GM12878 (cell line): ENCODE measurements at regions not wholly inside any gene's neighbourhood (a gene's known extent, or its start where the extent isn't known, plus 50 kb on each side); places are given as distances from the start of the nearest gene placed in this dataset.

Experiments used
- ATF2 ChIP-seq: IDR thresholded peaks from 2 replicates; pipeline ENCODE4 v1.6.1; 2012; ENCODE audit warnings: low read length, inconsistent platforms
- BACH1 ChIP-seq: fragments of 450-650 bp; IDR thresholded peaks from 2 replicates; pipeline ENCODE4 v1.6.1; 2017; ENCODE audit warnings: mild to moderate bottlenecking, borderline replicate concordance
- CEBPB ChIP-seq, 2 experiments: fragments of 150-350 bp in 1 of 2; IDR thresholded peaks; 2 replicates each; pipeline ENCODE4 v1.6.1; 2012 to 2014; ENCODE audit warnings: low read depth in 2 of 2, low read length in 2 of 2, borderline replicate concordance in 1 of 2, inconsistent platforms in 1 of 2
- CEBPZ ChIP-seq: fragments of 150-350 bp; IDR thresholded peaks from 2 replicates; pipeline ENCODE4 v1.6.1; 2016; ENCODE audit warnings: low read depth, low read length
- CREM ChIP-seq: IDR thresholded peaks from 2 replicates; pipeline ENCODE4 v1.6.1; 2014; ENCODE audit warnings: antibody characterized with exemption, low read depth
- E4F1 ChIP-seq: fragments of 450-650 bp; IDR thresholded peaks from 2 replicates; pipeline ENCODE4 v1.6.1; 2018; ENCODE audit warnings: borderline replicate concordance, mild to moderate bottlenecking; ENCODE audit not compliant: partially characterized antibody
- HCFC1 ChIP-seq: fragments of 150-350 bp; IDR thresholded peaks from 2 replicates; pipeline ENCODE4 v1.6.1; 2014; ENCODE audit warnings: low read length
- MLLT1 ChIP-seq: fragments of 450-650 bp; IDR thresholded peaks from 2 replicates; pipeline ENCODE4 v1.6.1; 2016; ENCODE audit warnings: mild to moderate bottlenecking
- MYC ChIP-seq: IDR thresholded peaks from 2 replicates; pipeline ENCODE4 v1.6.1; 2011; ENCODE audit warnings: mild to moderate bottlenecking, low read length, moderate library complexity, inconsistent platforms; ENCODE audit not compliant: insufficient read depth, insufficient replicate concordance, insufficient read length, severe bottlenecking
- PAX8 ChIP-seq: fragments of 450-650 bp; IDR thresholded peaks from 2 replicates; pipeline ENCODE4 v1.6.1; 2017; ENCODE audit warnings: mild to moderate bottlenecking, moderate library complexity
- RAD21 ChIP-seq: IDR thresholded peaks from 2 replicates; pipeline ENCODE4 v1.6.1; 2011; ENCODE audit warnings: mild to moderate bottlenecking, low read depth, low read length, moderate library complexity; ENCODE audit not compliant: insufficient read depth
- SIN3A ChIP-seq: IDR thresholded peaks from 2 replicates; pipeline ENCODE4 v1.6.1; 2012; ENCODE audit warnings: low read depth, low read length, improper control_type of control experiment
- SMARCA5 ChIP-seq: fragments of 450-650 bp; IDR thresholded peaks from 2 replicates; pipeline ENCODE4 v1.6.1; 2017; ENCODE audit warnings: mild to moderate bottlenecking
- SUPT20H ChIP-seq: IDR thresholded peaks from 2 replicates; pipeline ENCODE4 v1.6.1; 2011; ENCODE audit warnings: low read depth, mild to moderate bottlenecking, low read length, moderate library complexity, borderline replicate concordance; ENCODE audit not compliant: control insufficient read depth
- SUZ12 ChIP-seq: fragments of 200-600 bp; sonication (generic); IDR thresholded peaks from one replicate; pipeline ENCODE4 v1.6.1; 2018; ENCODE audit warnings: antibody characterized with exemption, mild to moderate bottlenecking; ENCODE audit not compliant: unreplicated experiment
- TBL1XR1 ChIP-seq: IDR thresholded peaks from 2 replicates; pipeline ENCODE4 v1.6.1; 2012; ENCODE audit warnings: low read depth, low read length, improper control_type of control experiment
- USF2 ChIP-seq: IDR thresholded peaks from 2 replicates; pipeline ENCODE4 v1.6.1; 2011; ENCODE audit warnings: low read depth, low read length, improper control_type of control experiment, borderline replicate concordance
- YY1 ChIP-seq: IDR thresholded peaks from 2 replicates; pipeline ENCODE4 v1.6.1; 2011; ENCODE audit warnings: low read depth, mild to moderate bottlenecking, low read length
- ZNF207 ChIP-seq: fragments of 450-650 bp; IDR thresholded peaks from 2 replicates; pipeline ENCODE4 v1.6.1; 2014; ENCODE audit warnings: antibody characterized with exemption, mild to moderate bottlenecking, borderline replicate concordance
- ZNF217 ChIP-seq: fragments of 450-650 bp; IDR thresholded peaks from 2 replicates; pipeline ENCODE4 v1.6.1; 2017; ENCODE audit warnings: antibody characterized with exemption, mild to moderate bottlenecking
- ZNF622 ChIP-seq: fragments of 450-650 bp; IDR thresholded peaks from 2 replicates; pipeline ENCODE4 v1.6.1; 2017; ENCODE audit warnings: mild to moderate bottlenecking, inconsistent platforms

GRCh38 chr2:101623031-101623521 is 74.4 kb upstream of the MAP4K4 start (continued):
- no peak; the same call in none of the 2 replicates for TF ChIP-seq MLLT1
- TF ChIP-seq RAD21: no peak
- TF ChIP-seq HCFC1: no peak
- no peak for TF ChIP-seq SUPT20H
- TF ChIP-seq SIN3A: no peak
- TF ChIP-seq ZNF622: no peak
- no peak for TF ChIP-seq BACH1
- peak; percentile 60; the same call in 1 of the 2 replicates for TF ChIP-seq ZNF217
- no peak for TF ChIP-seq YY1
- no peak for TF ChIP-seq USF2
- no peak for TF ChIP-seq SUZ12
- no peak for TF ChIP-seq PAX8
- TF ChIP-seq CEBPB (IDR thresholded peaks at IDR 0.05; ENCODE audit: borderline replicate concordance in 1 of 2, low read depth in 2 of 2, low read length in 2 of 2): 0 out of 4 replicates have a peak, but pooled peaks of 1 of the 2 experiments have one; percentile 34
- no peak for TF ChIP-seq CEBPZ
- TF ChIP-seq ATF2: peak; percentile 73; the same call in 1 of the 2 replicates
- no peak for TF ChIP-seq E4F1
- TF ChIP-seq MYC: no peak
- TF ChIP-seq CREM: peak; percentile 69; the same call in 1 of the 2 replicates
- peak; percentile 89 for TF ChIP-seq SMARCA5
- TF ChIP-seq ZNF207: no peak
- no peak for TF ChIP-seq TBL1XR1
